GM18519 (cell line): ENCODE measurements at regions not wholly inside any gene's neighbourhood (a gene's known extent, or its start where the extent isn't known, plus 50 kb on each side); places are given as distances from the start of the nearest gene placed in this dataset.

ENCODE experiments used
- ATAC-seq: cut with Tn5 transposase; IDR thresholded peaks from one replicate; pipeline ENCODE4 v1.9.1; 2021; ENCODE audit warnings: mild to moderate bottlenecking, moderate library complexity; ENCODE audit not compliant: unreplicated experiment, low FRiP score

GRCh38 chrX:87727620-87728019 is 210.0 kb downstream of the KLHL4 start:
- no peak for ATAC-seq

- ATAC-seq, result no peak
These were observed 210.4 kb downstream of the KLHL4 start for GRCh38 chrX:87728024-87728423.

DNA sequence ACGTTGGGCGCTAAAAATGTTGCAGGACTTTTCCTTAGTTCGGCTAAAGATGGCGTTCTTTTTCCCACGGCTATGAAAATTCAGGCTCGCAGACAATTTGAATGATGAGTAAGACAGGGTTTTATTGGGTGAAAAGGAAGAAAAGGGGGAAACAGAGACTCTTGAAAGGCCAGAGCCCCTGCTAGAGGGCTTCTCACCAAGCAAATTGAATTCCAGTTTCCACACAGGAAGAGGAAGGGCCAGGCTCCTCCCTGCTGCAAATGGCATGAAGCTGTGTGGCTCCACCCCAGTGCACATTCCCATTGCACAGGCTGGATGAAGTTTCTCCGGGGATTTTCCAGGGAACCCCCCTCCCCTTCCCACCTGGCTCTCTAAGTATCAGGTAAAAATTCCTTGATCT is 210.9 kb downstream of the KLHL4 start:
- ATAC-seq, result no peak

GRCh38 chrX:87732133-87732532 is 214.5 kb downstream of the KLHL4 start:
- no peak for ATAC-seq

GRCh38 chrX:87736576-87736975 is 219.0 kb downstream of the KLHL4 start:
- ATAC-seq, result no peak

DNA sequence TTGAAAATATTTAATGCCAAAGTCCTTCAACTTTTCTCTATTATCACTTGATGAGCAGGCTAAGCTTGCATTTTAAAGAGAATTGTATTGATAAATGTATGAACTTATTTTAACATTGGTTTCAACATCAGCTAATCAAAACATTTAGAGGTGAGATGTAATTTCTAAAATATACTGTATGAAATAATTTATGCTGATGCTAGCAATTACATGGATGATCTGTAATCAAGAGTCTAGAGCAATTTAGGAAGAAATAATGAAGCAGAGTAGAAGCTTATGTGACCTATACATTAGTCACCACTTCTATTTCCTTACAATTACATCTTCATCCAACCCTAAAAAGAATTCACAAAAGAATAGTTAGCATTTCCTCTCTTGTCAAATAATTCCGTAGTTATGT is 226.8 kb downstream of the KLHL4 start:
- ATAC-seq, result no peak

- ATAC-seq, result no peak
These were observed 237.9 kb downstream of the KLHL4 start for GRCh38 chrX:87755493-87755892.

GRCh38 chrX:87788976-87789375 is 271.4 kb downstream of the KLHL4 start:
- ATAC-seq, result no peak

DNA sequence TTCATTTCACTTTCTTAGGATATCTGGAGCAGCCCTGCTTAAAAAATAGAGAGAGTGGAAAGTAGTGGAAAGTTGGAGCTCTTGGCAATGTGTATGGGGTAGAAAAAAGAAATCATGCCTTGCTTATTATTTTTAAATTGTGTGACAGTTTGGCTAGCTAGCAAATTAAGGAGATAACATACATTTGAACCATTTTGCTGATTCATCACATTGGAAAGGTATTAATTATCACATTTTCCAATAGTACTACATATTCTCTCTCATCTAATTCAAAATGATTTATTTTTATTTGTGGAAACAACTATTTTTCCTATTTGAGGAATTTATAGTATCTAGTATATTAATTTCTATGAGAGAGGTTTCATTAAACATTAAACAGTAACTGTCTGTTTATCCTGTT is 280.4 kb downstream of the KLHL4 start:
- no peak for ATAC-seq

GRCh38 chrX:87805829-87806490 is 288.4 kb downstream of the KLHL4 start:
- no peak for ATAC-seq

GRCh38 chrX:87808576-87809243 is 291.1 kb downstream of the KLHL4 start:
- no peak for ATAC-seq

GRCh38 chrX:87813566-87813965 is 296.0 kb downstream of the KLHL4 start:
- ATAC-seq, result no peak

DNA sequence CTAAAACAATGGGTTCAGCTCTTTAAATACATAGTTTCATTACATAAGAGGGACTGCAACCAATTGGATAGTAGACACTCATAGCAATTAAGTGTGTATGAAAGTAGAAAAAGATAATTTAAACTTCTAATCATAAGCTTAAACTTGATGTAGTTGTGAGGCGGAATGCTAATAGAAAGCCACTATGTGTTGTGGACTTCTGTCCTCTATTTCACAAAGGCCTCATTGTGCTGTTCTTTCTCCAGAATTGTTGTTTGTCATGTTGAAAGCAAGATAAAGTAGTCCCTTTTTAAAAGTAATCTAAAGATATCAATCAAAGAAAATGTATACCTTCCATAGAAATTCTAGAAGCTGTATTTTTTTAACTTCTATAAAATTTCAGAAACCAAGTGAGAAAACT is 329.4 kb downstream of the KLHL4 start:
- no peak for ATAC-seq

DNA sequence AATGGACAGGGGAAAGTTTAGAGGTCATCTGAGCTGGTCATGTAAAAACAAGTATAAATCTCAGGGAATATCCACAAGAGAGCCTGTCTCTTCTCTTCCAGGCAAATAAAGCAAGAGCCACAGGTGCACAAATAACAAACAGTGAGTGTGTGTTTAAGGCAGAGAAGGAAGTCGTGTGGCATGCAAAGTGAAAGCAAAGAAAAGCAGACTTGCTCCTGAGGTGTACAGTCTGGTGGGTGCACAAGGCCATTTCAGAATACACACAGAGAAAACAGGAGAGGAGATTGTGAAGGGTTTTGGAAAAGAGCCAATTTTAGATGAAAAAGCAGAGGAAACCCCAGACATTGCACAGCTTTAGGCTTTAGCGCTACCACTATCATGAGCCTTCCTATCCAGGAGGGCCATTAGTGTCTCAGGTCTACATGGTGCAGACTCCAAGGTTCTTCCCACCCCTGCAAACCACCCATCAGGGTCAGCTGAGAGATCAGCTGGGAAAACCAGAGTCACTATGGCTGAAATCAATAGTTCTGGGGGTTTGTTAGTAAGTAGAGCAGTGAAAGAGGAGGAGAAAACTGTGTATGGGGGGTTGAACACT is 355.8 kb downstream of the KLHL4 start:
- ATAC-seq, result no peak

- no peak for ATAC-seq
These were observed 356.4 kb downstream of the KLHL4 start for GRCh38 chrX:87874043-87874442.

GRCh38 chrX:87878926-87879325 is 361.3 kb downstream of the KLHL4 start:
- no peak for ATAC-seq

GRCh38 chrX:87890437-87890836 is 372.8 kb downstream of the KLHL4 start:
- ATAC-seq, result no peak

DNA sequence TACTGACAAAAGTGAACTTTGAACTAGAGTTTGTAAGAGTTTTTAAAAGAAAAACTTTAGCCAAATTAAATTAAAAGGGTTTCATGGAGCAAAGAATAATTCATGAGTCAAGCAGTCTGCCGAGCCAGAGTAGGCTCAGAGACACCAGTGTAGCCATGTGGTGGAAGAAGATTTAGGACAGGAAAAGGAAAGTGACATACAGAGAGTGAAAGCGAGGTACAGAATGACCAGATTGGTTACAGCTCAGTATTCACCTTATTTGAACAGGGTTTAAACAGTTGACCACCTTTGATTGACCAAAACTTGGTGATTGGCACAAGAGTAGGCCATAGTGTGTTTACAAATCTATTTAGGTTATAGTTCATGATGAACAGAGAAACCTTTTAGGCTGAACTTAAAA is 377.8 kb downstream of the KLHL4 start:
- ATAC-seq, result peak; percentile 38

DNA sequence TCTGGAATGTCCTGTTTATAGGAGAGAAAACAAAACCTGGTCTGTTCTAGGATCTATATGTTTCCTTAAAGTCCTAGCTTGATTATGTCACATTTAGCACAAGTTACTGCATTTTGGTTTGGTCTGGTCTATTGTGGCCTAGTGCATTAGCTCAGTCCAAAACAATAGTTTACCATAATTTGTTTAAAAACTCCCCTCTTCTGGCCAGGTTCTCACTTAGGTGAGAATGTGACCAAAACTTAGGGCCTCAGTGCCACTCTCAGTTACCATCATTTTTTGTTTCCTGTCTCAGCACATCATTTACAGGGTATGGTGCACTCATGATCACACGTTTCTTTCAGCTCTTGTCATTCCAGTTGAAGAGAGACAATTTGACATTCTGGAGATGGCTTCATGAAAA is 378.5 kb downstream of the KLHL4 start:
- ATAC-seq, result no peak

DNA sequence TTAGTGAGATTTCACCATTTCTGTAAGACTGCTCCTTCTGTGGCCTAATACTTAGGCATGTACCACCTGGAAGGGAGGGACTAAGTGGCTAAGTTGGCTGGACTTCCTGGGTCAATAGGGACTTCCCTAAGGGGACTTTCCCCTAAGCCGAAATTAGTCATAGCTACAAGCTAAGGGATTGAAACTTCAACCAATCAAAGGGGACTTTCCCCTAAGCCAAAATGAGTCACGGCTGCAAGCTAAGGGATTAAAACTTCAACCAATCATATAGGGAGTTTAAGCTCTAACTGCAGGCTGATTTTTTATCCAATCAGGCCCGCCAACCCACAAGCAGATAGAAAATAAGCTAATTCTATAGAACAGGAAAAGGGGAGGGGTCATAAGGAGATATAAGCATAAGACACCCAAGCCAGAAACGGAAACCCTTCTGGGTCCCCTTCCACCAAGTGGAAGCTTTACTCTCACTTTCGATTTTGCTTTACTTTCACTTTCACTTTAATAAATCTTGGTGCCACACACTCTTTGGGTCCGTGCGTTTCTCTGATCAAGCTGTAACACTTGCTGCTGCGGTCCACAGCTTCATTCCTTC is 382.8 kb downstream of the KLHL4 start:
- ATAC-seq, result peak; percentile 43

- no peak for ATAC-seq
These were observed 383.5 kb downstream of the KLHL4 start for GRCh38 chrX:87901060-87901459.

DNA sequence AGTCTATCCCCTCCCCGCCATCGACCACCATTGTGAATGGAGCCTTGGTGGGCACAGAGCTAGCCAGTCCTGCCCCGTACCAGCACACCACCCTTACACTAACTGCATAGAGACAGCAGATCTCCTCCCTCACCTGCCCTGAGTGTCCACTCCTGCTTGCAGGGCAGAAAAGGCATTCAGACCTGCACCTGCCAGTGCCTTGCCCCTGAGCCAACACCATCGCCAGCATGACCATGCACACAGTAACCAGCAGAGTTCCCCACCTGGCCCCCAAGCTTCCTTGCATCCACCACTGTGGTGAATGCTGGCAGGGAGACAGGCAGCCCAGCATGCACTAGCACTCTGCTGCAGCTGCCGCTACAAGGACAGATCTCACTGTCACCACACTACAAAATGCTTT is 397.1 kb downstream of the KLHL4 start:
- no peak for ATAC-seq
